Kidney (tissue), 13 donors: ENCODE measurements at regions not wholly inside any gene's neighbourhood (a gene's known extent, or its start where the extent isn't known, plus 50 kb on each side); places are given as distances from the start of the nearest gene placed in this dataset.

Source experiments
- DNase-seq, 5 donors: peaks; one replicate each; pipeline ENCODE4 v3.0.0-alpha.2; 2013 to 2020
- FAIRE-seq: peaks from 2 replicates; lab custom pipeline; 2012; peaks lifted over from hg19 to GRCh38; lab: Jason Lieb, UNC
- H3K27ac ChIP-seq, 2 donors: one replicate each; pipeline ENCODE4 v1.7.0; 2013; ENCODE audit warnings: low read depth in 2 of 2, low read length in 2 of 2, inconsistent platforms in 1 of 2
- H3K27me3 ChIP-seq: one replicate; pipeline ENCODE4 v1.7.1; 2013; ENCODE audit warnings: low read length, inconsistent platforms; ENCODE audit not compliant: control insufficient read depth, insufficient read depth
- H3K36me3 ChIP-seq, 3 donors: one replicate each; pipeline versions ENCODE4 v1.7.0 to v1.7.1; 2013; ENCODE audit warnings: low read length in 3 of 3, control low read depth in 1 of 3, inconsistent platforms in 1 of 3; ENCODE audit not compliant: insufficient read depth in 3 of 3, control insufficient read depth in 2 of 3
- H3K4me1 ChIP-seq, 3 donors: one replicate each; pipeline versions ENCODE4 v1.7.0 to v1.7.1; 2013; ENCODE audit warnings: low read length in 3 of 3, inconsistent platforms in 1 of 3, low read depth in 1 of 3; ENCODE audit not compliant: control insufficient read depth in 2 of 3, insufficient read depth in 2 of 3
- H3K4me3 ChIP-seq, 3 donors: one replicate each; pipeline versions ENCODE4 v1.7.0 to v1.8.1; 2013; ENCODE audit warnings: low read length in 3 of 3, control low read depth in 1 of 3, inconsistent platforms in 1 of 3
- H3K9ac ChIP-seq, 3 donors: one replicate each; pipeline versions ENCODE4 v1.7.0 to v1.7.1; 2013; ENCODE audit warnings: low read length in 3 of 3, control low read depth in 1 of 3, inconsistent platforms in 1 of 3
- H3K9me3 ChIP-seq, 3 donors: one replicate each; pipeline versions ENCODE4 v1.7.0 to v1.7.1; 2013; ENCODE audit warnings: low read length in 3 of 3, control low read depth in 1 of 3, inconsistent platforms in 1 of 3; ENCODE audit not compliant: control insufficient read depth in 2 of 3, insufficient read depth in 1 of 3
- intact Hi-C: fragments of 100-400 bp; cut with DNase I; formaldehyde crosslinking; loops from one replicate; pipeline ENCODE4 v1.11.1; 2022
- TF ChIP-seq, protein P1 (sequence below): IDR thresholded peaks from 3 replicates; pipeline ENCODE4 v1.5.1; 2012; ENCODE audit warnings: mild to moderate bottlenecking, moderate library complexity, borderline replicate concordance; ENCODE audit not compliant: insufficient read depth; ENCODE audit errors: extremely low read depth
- donor health status: control.
- donor health status: control.
- donor health status: control.
- donor health status: control.
- donor health status: control.
- donor health status: DM: yes; HTN: yes; CAD: no.
- donor health status: Normal renal cell carcinoma (clear cell type).

DNA sequence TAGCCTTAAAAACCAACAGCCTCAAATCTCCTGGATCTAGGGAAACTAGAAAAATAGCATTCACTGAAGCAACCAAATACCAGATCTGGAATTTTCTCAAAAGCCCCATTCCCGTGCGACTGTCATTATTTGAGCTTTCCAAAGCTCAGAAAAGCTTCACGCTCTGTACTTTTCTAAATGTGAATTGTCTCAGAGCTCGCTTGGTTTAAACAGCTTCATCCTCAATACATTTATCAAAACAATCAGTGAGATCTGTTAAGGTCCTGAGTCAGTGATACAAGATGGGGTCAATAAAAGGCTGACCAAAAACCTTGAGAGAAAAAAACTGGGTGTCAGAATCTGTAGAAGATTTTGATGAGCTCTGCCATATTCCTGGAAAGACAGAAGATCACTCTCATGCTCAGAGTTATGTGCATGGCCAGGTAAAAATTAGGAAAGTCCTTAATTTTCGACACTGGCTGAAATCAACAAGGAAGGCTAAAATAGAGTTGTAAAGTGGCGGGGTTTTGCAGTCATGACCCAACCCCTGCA, 60.2 kb upstream of the VPREB1 start:
- no peaks in the 10 kb centered on the region for H3K27me3 ChIP-seq
- intact Hi-C loops = no loop called here
- no peak for DNase-seq
- H3K4me1 ChIP-seq = peaks cover 0 to 26% (median 18%) of the 10 kb centered on the region in 3 donors
- H3K27ac ChIP-seq = no peak overlapping the region
- TF ChIP-seq, protein P1, sequence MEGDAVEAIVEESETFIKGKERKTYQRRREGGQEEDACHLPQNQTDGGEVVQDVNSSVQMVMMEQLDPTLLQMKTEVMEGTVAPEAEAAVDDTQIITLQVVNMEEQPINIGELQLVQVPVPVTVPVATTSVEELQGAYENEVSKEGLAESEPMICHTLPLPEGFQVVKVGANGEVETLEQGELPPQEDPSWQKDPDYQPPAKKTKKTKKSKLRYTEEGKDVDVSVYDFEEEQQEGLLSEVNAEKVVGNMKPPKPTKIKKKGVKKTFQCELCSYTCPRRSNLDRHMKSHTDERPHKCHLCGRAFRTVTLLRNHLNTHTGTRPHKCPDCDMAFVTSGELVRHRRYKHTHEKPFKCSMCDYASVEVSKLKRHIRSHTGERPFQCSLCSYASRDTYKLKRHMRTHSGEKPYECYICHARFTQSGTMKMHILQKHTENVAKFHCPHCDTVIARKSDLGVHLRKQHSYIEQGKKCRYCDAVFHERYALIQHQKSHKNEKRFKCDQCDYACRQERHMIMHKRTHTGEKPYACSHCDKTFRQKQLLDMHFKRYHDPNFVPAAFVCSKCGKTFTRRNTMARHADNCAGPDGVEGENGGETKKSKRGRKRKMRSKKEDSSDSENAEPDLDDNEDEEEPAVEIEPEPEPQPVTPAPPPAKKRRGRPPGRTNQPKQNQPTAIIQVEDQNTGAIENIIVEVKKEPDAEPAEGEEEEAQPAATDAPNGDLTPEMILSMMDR = no peak
- no peak for FAIRE-seq
- no peaks in the 10 kb centered on the region for H3K36me3 ChIP-seq
- no peaks in the 10 kb centered on the region for H3K9me3 ChIP-seq
- no peak overlapping the region for H3K9ac ChIP-seq
- H3K4me3 ChIP-seq = no peak overlapping the region

DNA sequence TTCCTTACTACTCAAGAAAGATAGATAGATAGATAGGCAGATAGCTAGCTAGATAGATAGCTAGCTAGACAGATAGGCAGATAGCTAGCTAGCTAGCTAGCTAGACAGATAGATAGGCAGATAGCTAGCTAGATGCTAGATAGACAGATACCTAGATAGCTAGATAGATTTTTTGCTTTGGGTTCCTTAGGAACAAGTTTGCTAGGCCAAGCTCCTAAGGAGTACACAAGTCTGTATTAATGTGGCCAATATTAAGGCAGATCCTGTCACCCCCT, 61.7 kb upstream of the VPREB1 start:
- TF ChIP-seq, protein P1 = no peak
- no peaks in the 10 kb centered on the region for H3K27me3 ChIP-seq
- H3K9ac ChIP-seq = no peak overlapping the region
- FAIRE-seq (no peak), DNase-seq (no peak)
- no peaks in the 10 kb centered on the region for H3K9me3 ChIP-seq
- H3K36me3 ChIP-seq = no peaks in the 10 kb centered on the region
- intact Hi-C loops = no loop called here
- H3K4me3 ChIP-seq = no peak overlapping the region
- no peak overlapping the region for H3K27ac ChIP-seq
- peaks cover 0 to 26% (median 20%) of the 10 kb centered on the region in 3 donors for H3K4me1 ChIP-seq

DNA sequence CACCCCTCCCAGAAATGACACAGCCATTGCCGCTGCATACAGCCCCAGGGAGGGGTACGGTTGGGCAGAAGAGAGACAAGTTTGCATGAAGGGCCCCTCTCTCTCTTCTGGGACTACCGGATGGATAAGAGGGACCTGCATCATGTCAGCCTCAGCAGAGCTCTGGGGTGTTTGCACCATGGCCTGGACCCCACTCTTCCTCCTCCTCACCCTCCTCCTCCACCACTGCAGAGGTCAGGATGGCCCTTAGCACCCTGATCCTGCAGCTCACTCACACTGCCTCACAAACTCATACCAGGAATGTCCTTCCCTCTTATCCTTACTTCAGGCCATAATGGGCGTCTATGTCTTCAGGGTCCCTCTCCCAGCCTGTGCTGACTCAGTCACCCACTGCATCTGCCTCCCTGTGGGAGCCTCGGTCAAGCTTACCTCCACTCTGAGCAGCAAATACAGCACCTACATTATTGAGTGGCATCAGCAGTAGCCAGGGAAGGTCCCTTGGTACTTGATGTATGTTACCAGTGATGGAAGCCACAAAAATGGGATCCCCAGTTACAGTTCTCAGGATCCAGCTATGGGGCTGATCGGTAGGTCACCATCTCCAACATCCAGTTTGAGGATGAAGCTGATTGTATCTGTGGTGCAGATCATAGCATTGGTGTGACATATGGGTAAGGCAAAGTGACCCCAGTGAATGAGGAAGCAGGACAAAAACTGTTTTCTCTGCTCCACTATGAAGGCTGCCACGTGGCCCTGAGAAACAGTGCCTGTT, 62.2 kb upstream of the VPREB1 start:
- Histone ChIP-seq H3K4me3 (no peak overlapping the region), H3K4me1 (peaks cover 0 to 26% (median 20%) of the 10 kb centered on the region in 3 donors), H3K36me3 (no peaks in the 10 kb centered on the region), H3K27ac (peak overlapping the region; percentile 69 to 77), H3K9me3 (no peaks in the 10 kb centered on the region), H3K9ac (no peak overlapping the region), H3K27me3 (no peaks in the 10 kb centered on the region)
- TF ChIP-seq, protein P1 = no peak
- intact Hi-C loops = no loop called here
- FAIRE-seq (no peak), DNase-seq (no peak)
